IMR-90 (cell line): ENCODE measurements at regions not wholly inside any gene's neighbourhood (a gene's known extent, or its start where the extent isn't known, plus 50 kb on each side); places are given as distances from the start of the nearest gene placed in this dataset.
"Not testable (repeated sequence)": the region's sequence is repeated elsewhere in the genome, so short reads cannot be mapped to it uniquely, and the experiment has no call there.

ENCODE experiments used
- ATAC-seq: fragments of 200-7000 bp; cut with Tn5 transposase; 2 replicates; pipeline ENCODE4 v1.9.1; 2020; ENCODE audit warnings: low read depth, mild to moderate bottlenecking, moderate library complexity
- BruUV-seq: library from RNA; stranded (reverse); fragments of 400-500 nt; replicated peaks from 2 replicates; lab custom pipeline; 2021; lab: Mats Ljungman, UMichigan
- CTCF ChIA-PET: fragments of 300-600 bp; formaldehyde crosslinking; extraction: SDS; loops from one replicate; lab custom pipeline; 2021; ENCODE audit warnings: antibody characterized with exemption; lab: Yijun Ruan, JAX
- POLR2A ChIA-PET: fragments of 300-600 bp; sonication (Branson Sonifier 250); formaldehyde crosslinking; loops from one replicate; lab custom pipeline; 2022; ENCODE audit warnings: antibody characterized with exemption; ENCODE audit not compliant: unreplicated experiment; lab: Charles Lee
- DNase-seq: peaks from one replicate; pipeline ENCODE4 v3.0.0; 2013
- H2AFZ ChIP-seq: replicated peaks from 2 replicates; pipeline ENCODE3; 2013; ENCODE audit warnings: low read length, mild to moderate bottlenecking; ENCODE audit not compliant: poor library complexity
- H2AK5ac ChIP-seq: 2 replicates; pipeline ENCODE4 v1.6.1; 2013; ENCODE audit warnings: low read depth, low read length, inconsistent platforms
- H2AK9ac ChIP-seq: replicated peaks from 2 replicates; pipeline ENCODE3; 2013; ENCODE audit warnings: mild to moderate bottlenecking, low read depth, low read length, moderate library complexity; ENCODE audit not compliant: poor library complexity
- H2BK120ac ChIP-seq: 2 replicates; pipeline ENCODE4 v1.6.1; 2013; ENCODE audit warnings: low read depth, low read length, inconsistent platforms
- H2BK15ac ChIP-seq: 3 replicates; pipeline ENCODE4 v1.6.1; 2013; ENCODE audit warnings: low read depth, low read length, inconsistent platforms
- H2BK20ac ChIP-seq: 2 replicates; pipeline ENCODE4 v1.6.1; 2013; ENCODE audit warnings: low read depth, mild to moderate bottlenecking, inconsistent platforms, low read length, moderate library complexity
- H2BK5ac ChIP-seq: 2 replicates; pipeline ENCODE4 v1.6.1; 2013; ENCODE audit warnings: mild to moderate bottlenecking, low read depth, low read length, inconsistent platforms; ENCODE audit not compliant: poor library complexity, severe bottlenecking
- H3K14ac ChIP-seq: replicated peaks from 2 replicates; pipeline ENCODE4 v1.6.1; 2013; ENCODE audit warnings: low read depth, low read length, inconsistent platforms
- H3K18ac ChIP-seq: 2 replicates; pipeline ENCODE4 v1.6.1; 2013; ENCODE audit warnings: low read depth, low read length, control low read depth
- H3K23ac ChIP-seq: 2 replicates; pipeline ENCODE4 v1.6.1; 2013; ENCODE audit warnings: low read depth, low read length, inconsistent platforms
- H3K27ac ChIP-seq: 2 replicates; pipeline ENCODE4 v1.5.1; 2013; ENCODE audit warnings: mild to moderate bottlenecking, control low read depth, low read length; ENCODE audit not compliant: insufficient read depth
- H3K27me3 ChIP-seq: 2 replicates; pipeline ENCODE4 v1.6.1; 2013; ENCODE audit warnings: low read length; ENCODE audit not compliant: control insufficient read depth, insufficient read depth
- H3K36me3 ChIP-seq: 2 replicates; pipeline ENCODE4 v1.6.1; 2013; ENCODE audit warnings: low read length, mixed read lengths; ENCODE audit not compliant: control insufficient read depth, insufficient read depth
- H3K4ac ChIP-seq: 2 replicates; pipeline ENCODE4 v1.6.1; 2013; ENCODE audit warnings: low read depth, low read length, inconsistent platforms
- H3K4me1 ChIP-seq: 2 replicates; pipeline ENCODE4 v1.6.1; 2013; ENCODE audit warnings: low read length, mixed read lengths; ENCODE audit not compliant: control insufficient read depth, insufficient read depth
- H3K4me2 ChIP-seq: 2 replicates; pipeline ENCODE4 v1.6.1; 2013; ENCODE audit warnings: low read depth, mild to moderate bottlenecking, control low read depth, low read length, moderate library complexity
- H3K4me3 ChIP-seq: 2 replicates; pipeline ENCODE4 v1.5.1; 2013; ENCODE audit warnings: low read depth, mild to moderate bottlenecking, control low read depth, low read length, moderate library complexity; ENCODE audit not compliant: insufficient read depth
- H3K56ac ChIP-seq: 2 replicates; pipeline ENCODE4 v1.6.1; 2013; ENCODE audit warnings: low read length, inconsistent platforms; ENCODE audit not compliant: insufficient read depth; ENCODE audit errors: extremely low read depth
- H3K79me1 ChIP-seq, 2 experiments: 2 replicates each; pipeline ENCODE4 v1.6.1; 2013; ENCODE audit warnings: low read length in 2 of 2, inconsistent platforms in 1 of 2, low read depth in 1 of 2
- H3K9ac ChIP-seq: 2 replicates; pipeline ENCODE4 v1.6.1; 2013; ENCODE audit warnings: low read depth, low read length, control low read depth
- H3K9me1 ChIP-seq: 2 replicates; pipeline ENCODE4 v1.6.1; 2013; ENCODE audit warnings: low read length, inconsistent platforms; ENCODE audit not compliant: insufficient read depth
- H3K9me3 ChIP-seq: 2 replicates; pipeline ENCODE4 v1.6.1; 2013; ENCODE audit warnings: low read length; ENCODE audit not compliant: control insufficient read depth, insufficient read depth
- H4K20me1 ChIP-seq: 2 replicates; pipeline ENCODE4 v1.6.1; 2013; ENCODE audit warnings: low read length, inconsistent platforms; ENCODE audit not compliant: insufficient read depth
- H4K5ac ChIP-seq: 2 replicates; pipeline ENCODE4 v1.6.1; 2013; ENCODE audit warnings: mild to moderate bottlenecking, low read depth, low read length, control low read depth
- H4K8ac ChIP-seq, 2 experiments: 2 replicates each; pipeline ENCODE4 v1.6.1; 2013; ENCODE audit warnings: low read depth in 2 of 2, low read length in 2 of 2, control low read depth in 1 of 2, inconsistent platforms in 1 of 2
- H4K91ac ChIP-seq: 2 replicates; pipeline ENCODE4 v1.6.1; 2013; ENCODE audit warnings: low read depth, low read length, inconsistent platforms; ENCODE audit not compliant: insufficient read depth
- CEBPB ChIP-seq: IDR thresholded peaks from 2 replicates; pipeline ENCODE4 v1.6.1; 2012; ENCODE audit warnings: low read depth, low read length, improper control_type of control experiment
- FOS ChIP-seq: fragments of 150-350 bp; IDR thresholded peaks from 2 replicates; pipeline ENCODE4 v1.6.1; 2016; ENCODE audit warnings: low read depth, low read length
- MAFK ChIP-seq: IDR thresholded peaks from 2 replicates; pipeline ENCODE4 v1.6.1; 2012; ENCODE audit warnings: low read depth, low read length, improper control_type of control experiment
- MAZ ChIP-seq: IDR thresholded peaks from 2 replicates; pipeline ENCODE4 v1.6.1; 2012; ENCODE audit warnings: low read depth, mild to moderate bottlenecking, low read length, improper control_type of control experiment, moderate library complexity, borderline replicate concordance
- MXI1 ChIP-seq: IDR thresholded peaks from 2 replicates; pipeline ENCODE4 v1.6.1; 2012; ENCODE audit warnings: low read depth, mild to moderate bottlenecking, low read length, moderate library complexity, borderline replicate concordance
- NFE2L2 ChIP-seq: fragments of 150-350 bp; IDR thresholded peaks from 2 replicates; pipeline ENCODE4 v1.6.1; 2016; ENCODE audit warnings: low read depth, mild to moderate bottlenecking, low read length
- RCOR1 ChIP-seq: IDR thresholded peaks from 2 replicates; pipeline ENCODE4 v1.6.1; 2012; ENCODE audit warnings: mild to moderate bottlenecking, low read length, improper control_type of control experiment; ENCODE audit not compliant: insufficient replicate concordance
- RFX5 ChIP-seq: IDR thresholded peaks from 2 replicates; pipeline ENCODE4 v1.8.0; 2012; ENCODE audit warnings: low read depth, mild to moderate bottlenecking, low read length, moderate library complexity
- SMC3 ChIP-seq: fragments of 150-350 bp; IDR thresholded peaks from 2 replicates; pipeline ENCODE4 v1.6.1; 2016; ENCODE audit warnings: low read depth, mild to moderate bottlenecking, antibody characterized with exemption, low read length, moderate library complexity
- WGBS, 2 experiments: methylation state at CpG; one replicate each; pipeline versions ENCODE4 v1.1.5 to v1.1.7; 2013; ENCODE audit warnings: missing lambda C conversion rate in 2 of 2; ENCODE audit not compliant: insufficient read length in 1 of 2; ENCODE audit errors: extremely low coverage in 2 of 2; 5-methylcytosine and 5-hydroxymethylcytosine counted together
- dilution Hi-C: fragments of 300-500 bp; cut with HindIII; formaldehyde crosslinking; loops from one replicate; pipeline ENCODE4 v1.14.3; 2018; ENCODE audit warnings: low sequenced_read_pairs; ENCODE audit not compliant: unreplicated experiment
- in situ Hi-C: fragments of 300-500 bp; cut with MboI; formaldehyde crosslinking; loops from 3 replicates; pipeline ENCODE4 v1.14.3; 2019; ENCODE audit warnings: low sequenced_read_pairs, inconsistent platforms, mixed read lengths
- intact Hi-C: fragments of 100-400 bp; cut with micrococcal nuclease; formaldehyde crosslinking; loops from 2 replicates; pipeline ENCODE4 v1.10.0; 2022

- no peak overlapping the region for H3K9ac ChIP-seq
Measured at GRCh38 chr4:60683973-60684372, 516.2 kb upstream of the ADGRL3 start.

GRCh38 chr4:60696062-60696461 is 504.1 kb upstream of the ADGRL3 start:
- H2BK120ac ChIP-seq, H3K18ac ChIP-seq, H3K4me2 ChIP-seq, H3K4me1 ChIP-seq, H3K9me1 ChIP-seq, POLR2A ChIA-PET, H3K27ac ChIP-seq, H4K8ac ChIP-seq, H3K4me3 ChIP-seq, H4K91ac ChIP-seq, H2AK5ac ChIP-seq, H2AFZ ChIP-seq, BruUV-seq, H3K23ac ChIP-seq, H2BK20ac ChIP-seq, H3K9ac ChIP-seq, in situ Hi-C loops, H3K14ac ChIP-seq, DNase-seq, H4K20me1 ChIP-seq, H3K79me1 ChIP-seq, H3K4ac ChIP-seq, H3K9me3 ChIP-seq, dilution Hi-C loops, intact Hi-C loops, ATAC-seq, H2BK15ac ChIP-seq, H3K27me3 ChIP-seq, H2AK9ac ChIP-seq, H3K36me3 ChIP-seq, H3K56ac ChIP-seq, H4K5ac ChIP-seq, H2BK5ac ChIP-seq, CTCF ChIA-PET: not testable (repeated sequence)
- 100% methylated on average over 1 of the region's 5 CpGs; no CpG with 5 or more reads in 1 of the 2 experiments for WGBS, 2 experiments

More at GRCh38 chr4:60683973-60684372, 516.2 kb upstream of the ADGRL3 start:
- dilution Hi-C loops (no loop called here), in situ Hi-C loops (no loop called here), intact Hi-C loops (loop anchor here (2.0 kb wide), 1 partner anchor 41 kb away; no protein-coding TSS in a partner anchor)
- Histone ChIP-seq H3K18ac (peak overlapping the region; percentile 63), H2BK5ac (peak overlapping the region; percentile 95), H2BK120ac (peak overlapping the region; percentile 7; the same call in 1 of the 2 replicates), H3K9me1 (no peaks in the 10 kb centered on the region), H3K4me3 (no peak overlapping the region), H4K8ac (peak overlapping the region; percentile 46 to 97; a peak in 1 of 4 replicates), H3K4me1 (no peaks in the 10 kb centered on the region; the same call in none of the 2 replicates), H2BK20ac (peak overlapping the region; percentile 5; the same call in 1 of the 2 replicates), H4K5ac (no peak overlapping the region), H3K27me3 (no peaks in the 10 kb centered on the region), H2BK15ac (no peak overlapping the region), H3K9me3 (0 out of 2 replicates have a peak, but pooled peaks cover 2% of the 10 kb centered on the region), H3K4ac (peak overlapping the region; percentile 3; the same call in 1 of the 2 replicates), H3K36me3 (no peaks in the 10 kb centered on the region), H2AFZ (no peak overlapping the region), H4K20me1 (no peaks in the 10 kb centered on the region), H2AK9ac (no peak overlapping the region), H3K79me1 (no peaks in the 10 kb centered on the region), H3K23ac (no peak overlapping the region; the same call in 1 of the 2 replicates), H3K4me2 (peak overlapping the region; percentile 77), H3K56ac (no peak overlapping the region; the same call in 1 of the 2 replicates), H2AK5ac (no peak overlapping the region), H3K14ac (no peak overlapping the region), H4K91ac (0 out of 2 replicates have a peak overlapping the region, but pooled peaks have one; percentile 52), H3K27ac (peak overlapping the region; percentile 73; the same call in 1 of the 2 replicates)
- ChIA-PET POLR2A (interaction anchor here (0.6 kb wide), 2 partner anchors 18 to 27 kb away, joined by 3 read pairs; no protein-coding TSS in a partner anchor), CTCF (no interaction called here)
- 0% methylated on average over 1 of the region's 2 CpGs; no CpG with 5 or more reads in 1 of the 2 experiments for WGBS, 2 experiments
- TF ChIP-seq MXI1, result no peak
- TF ChIP-seq MAFK, result no peak
- TF ChIP-seq CEBPB, result 0 out of 2 replicates have a peak, but pooled peaks have one; percentile 8
- TF ChIP-seq NFE2L2, result no peak
- no peak for TF ChIP-seq RFX5
- no peak for TF ChIP-seq SMC3
- TF ChIP-seq MAZ, result no peak
- no peak for TF ChIP-seq RCOR1
- TF ChIP-seq FOS, result peak; percentile 56; the same call in 1 of the 2 replicates
- ATAC-seq, result peak; percentile 81
- DNase-seq, result peak; percentile 94
- no TSS peak for BruUV-seq
